ENCODE measurements at regions not wholly inside any gene's neighbourhood (a gene's known extent, or its start where the extent isn't known, plus 50 kb on each side); places are given as distances from the start of the nearest gene placed in this dataset.

DNA sequence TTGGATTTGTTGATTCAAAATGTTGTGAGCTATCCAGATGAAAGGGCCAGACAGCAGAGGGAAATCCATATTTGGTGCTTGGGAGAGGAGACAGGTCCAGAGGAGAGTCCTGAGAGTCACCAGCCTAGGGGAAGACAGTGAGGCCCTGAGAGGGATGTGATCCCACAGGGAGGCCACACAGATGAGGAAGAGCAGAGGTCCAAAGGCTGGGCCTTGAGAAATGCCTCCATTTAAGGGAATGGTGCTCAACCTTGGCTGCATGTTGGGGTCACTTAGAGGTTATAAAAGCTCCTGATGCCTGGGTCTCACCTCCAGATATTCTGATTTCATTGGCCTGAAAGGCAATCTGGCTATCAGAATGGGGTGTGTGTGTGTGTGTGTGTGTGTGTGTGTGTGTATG is 194.9 kb downstream of the UTP18 start:
- H3K27me3 Mint-ChIP-seq (ENCODE audit: insufficient read depth, low read depth, poor library complexity) = peaks cover 5% of the 10 kb centered on the region
- H3K27ac Mint-ChIP-seq = no peak overlapping the region
- H3K4me3 Mint-ChIP-seq = no peak overlapping the region

DNA sequence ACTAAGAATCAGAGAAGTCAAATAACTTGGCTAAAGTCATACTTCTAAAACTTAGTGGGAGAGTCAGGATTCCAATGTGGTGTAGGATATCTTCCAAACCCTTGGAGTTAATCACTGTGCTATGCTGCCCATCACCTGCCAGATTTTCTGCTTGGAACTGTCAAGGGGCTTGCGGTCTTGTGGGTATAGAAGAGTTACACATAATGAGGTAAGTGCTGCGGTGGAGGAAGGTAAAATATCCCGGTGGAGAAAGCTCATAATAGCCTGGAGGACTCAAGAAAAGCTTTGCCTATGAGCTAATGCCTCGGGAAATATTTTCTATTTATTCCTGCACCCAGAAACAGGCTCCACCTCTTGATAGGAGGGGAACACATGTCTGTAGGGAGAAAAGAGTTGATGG is 195.6 kb downstream of the UTP18 start:
- Histone ChIP-seq H3K27ac (ENCODE audit: low read depth) (no peak overlapping the region), H3K36me3 (ENCODE audit: insufficient read depth) (no peaks in the 10 kb centered on the region), H3K27me3 (ENCODE audit: insufficient read depth) (no peaks in the 10 kb centered on the region), H3K4me2 (no peak overlapping the region), H3F3A (replicated peaks; ENCODE audit: low read depth) (no peaks in the 10 kb centered on the region), H3K4me3 (no peak overlapping the region), H3K9me2 (ENCODE audit: insufficient read depth) (no peaks in the 10 kb centered on the region), H3K4me1 (ENCODE audit: insufficient read depth) (no peaks in the 10 kb centered on the region; the same call in 1 of the 2 replicates), H4K20me1 (replicated peaks; ENCODE audit: insufficient read depth) (no peaks in the 10 kb centered on the region), H3K79me2 (replicated peaks; ENCODE audit: insufficient read depth) (no peaks in the 10 kb centered on the region), H2AFZ (peak overlapping the region; percentile 12; the same call in 1 of the 2 replicates)
- Mint-ChIP-seq H3K27ac (no peak overlapping the region), H3K36me3 (ENCODE audit: low read depth) (no peaks in the 10 kb centered on the region), H3K4me1 (no peaks in the 10 kb centered on the region), H3K4me3 (no peak overlapping the region), H3K9me3 (no peaks in the 10 kb centered on the region), H3K27me3 (ENCODE audit: insufficient read depth, low read depth, poor library complexity) (peaks cover 5% of the 10 kb centered on the region)
- DNase-seq (ENCODE audit: low spot score) = no peak
- ATAC-seq = no peak
- no peak for TF ChIP-seq CREB1 (CRISPR knock-in tag; IDR thresholded peaks at IDR 0.05; ENCODE audit: low read depth)
- TF ChIP-seq, protein P1, sequence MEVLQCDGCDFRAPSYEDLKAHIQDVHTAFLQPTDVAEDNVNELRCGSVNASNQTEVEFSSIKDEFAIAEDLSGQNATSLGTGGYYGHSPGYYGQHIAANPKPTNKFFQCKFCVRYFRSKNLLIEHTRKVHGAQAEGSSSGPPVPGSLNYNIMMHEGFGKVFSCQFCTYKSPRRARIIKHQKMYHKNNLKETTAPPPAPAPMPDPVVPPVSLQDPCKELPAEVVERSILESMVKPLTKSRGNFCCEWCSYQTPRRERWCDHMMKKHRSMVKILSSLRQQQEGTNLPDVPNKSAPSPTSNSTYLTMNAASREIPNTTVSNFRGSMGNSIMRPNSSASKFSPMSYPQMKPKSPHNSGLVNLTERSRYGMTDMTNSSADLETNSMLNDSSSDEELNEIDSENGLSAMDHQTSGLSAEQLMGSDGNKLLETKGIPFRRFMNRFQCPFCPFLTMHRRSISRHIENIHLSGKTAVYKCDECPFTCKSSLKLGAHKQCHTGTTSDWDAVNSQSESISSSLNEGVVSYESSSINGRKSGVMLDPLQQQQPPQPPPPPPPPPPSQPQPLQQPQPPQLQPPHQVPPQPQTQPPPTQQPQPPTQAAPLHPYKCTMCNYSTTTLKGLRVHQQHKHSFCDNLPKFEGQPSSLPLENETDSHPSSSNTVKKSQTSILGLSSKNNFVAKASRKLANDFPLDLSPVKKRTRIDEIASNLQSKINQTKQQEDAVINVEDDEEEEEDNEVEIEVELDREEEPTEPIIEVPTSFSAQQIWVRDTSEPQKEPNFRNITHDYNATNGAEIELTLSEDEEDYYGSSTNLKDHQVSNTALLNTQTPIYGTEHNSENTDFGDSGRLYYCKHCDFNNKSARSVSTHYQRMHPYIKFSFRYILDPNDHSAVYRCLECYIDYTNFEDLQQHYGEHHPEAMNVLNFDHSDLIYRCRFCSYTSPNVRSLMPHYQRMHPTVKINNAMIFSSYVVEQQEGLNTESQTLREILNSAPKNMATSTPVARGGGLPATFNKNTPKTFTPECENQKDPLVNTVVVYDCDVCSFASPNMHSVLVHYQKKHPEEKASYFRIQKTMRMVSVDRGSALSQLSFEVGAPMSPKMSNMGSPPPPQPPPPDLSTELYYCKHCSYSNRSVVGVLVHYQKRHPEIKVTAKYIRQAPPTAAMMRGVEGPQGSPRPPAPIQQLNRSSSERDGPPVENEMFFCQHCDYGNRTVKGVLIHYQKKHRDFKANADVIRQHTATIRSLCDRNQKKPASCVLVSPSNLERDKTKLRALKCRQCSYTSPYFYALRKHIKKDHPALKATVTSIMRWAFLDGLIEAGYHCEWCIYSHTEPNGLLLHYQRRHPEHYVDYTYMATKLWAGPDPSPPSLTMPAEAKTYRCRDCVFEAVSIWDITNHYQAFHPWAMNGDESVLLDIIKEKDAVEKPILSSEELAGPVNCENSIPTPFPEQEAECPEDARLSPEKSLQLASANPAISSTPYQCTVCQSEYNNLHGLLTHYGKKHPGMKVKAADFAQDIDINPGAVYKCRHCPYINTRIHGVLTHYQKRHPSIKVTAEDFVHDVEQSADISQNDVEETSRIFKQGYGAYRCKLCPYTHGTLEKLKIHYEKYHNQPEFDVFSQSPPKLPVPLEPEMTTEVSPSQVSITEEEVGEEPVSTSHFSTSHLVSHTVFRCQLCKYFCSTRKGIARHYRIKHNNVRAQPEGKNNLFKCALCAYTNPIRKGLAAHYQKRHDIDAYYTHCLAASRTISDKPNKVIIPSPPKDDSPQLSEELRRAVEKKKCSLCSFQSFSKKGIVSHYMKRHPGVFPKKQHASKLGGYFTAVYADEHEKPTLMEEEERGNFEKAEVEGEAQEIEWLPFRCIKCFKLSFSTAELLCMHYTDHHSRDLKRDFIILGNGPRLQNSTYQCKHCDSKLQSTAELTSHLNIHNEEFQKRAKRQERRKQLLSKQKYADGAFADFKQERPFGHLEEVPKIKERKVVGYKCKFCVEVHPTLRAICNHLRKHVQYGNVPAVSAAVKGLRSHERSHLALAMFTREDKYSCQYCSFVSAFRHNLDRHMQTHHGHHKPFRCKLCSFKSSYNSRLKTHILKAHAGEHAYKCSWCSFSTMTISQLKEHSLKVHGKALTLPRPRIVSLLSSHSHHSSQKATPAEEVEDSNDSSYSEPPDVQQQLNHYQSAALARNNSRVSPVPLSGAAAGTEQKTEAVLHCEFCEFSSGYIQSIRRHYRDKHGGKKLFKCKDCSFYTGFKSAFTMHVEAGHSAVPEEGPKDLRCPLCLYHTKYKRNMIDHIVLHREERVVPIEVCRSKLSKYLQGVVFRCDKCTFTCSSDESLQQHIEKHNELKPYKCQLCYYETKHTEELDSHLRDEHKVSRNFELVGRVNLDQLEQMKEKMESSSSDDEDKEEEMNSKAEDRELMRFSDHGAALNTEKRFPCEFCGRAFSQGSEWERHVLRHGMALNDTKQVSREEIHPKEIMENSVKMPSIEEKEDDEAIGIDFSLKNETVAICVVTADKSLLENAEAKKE (CRISPR knock-in tag; IDR thresholded peaks at IDR 0.05) = no peak
- no peak for TF ChIP-seq EZH2 (IDR thresholded peaks at IDR 0.05; ENCODE audit: low read depth, unreplicated experiment)
- TF ChIP-seq, protein P2, sequence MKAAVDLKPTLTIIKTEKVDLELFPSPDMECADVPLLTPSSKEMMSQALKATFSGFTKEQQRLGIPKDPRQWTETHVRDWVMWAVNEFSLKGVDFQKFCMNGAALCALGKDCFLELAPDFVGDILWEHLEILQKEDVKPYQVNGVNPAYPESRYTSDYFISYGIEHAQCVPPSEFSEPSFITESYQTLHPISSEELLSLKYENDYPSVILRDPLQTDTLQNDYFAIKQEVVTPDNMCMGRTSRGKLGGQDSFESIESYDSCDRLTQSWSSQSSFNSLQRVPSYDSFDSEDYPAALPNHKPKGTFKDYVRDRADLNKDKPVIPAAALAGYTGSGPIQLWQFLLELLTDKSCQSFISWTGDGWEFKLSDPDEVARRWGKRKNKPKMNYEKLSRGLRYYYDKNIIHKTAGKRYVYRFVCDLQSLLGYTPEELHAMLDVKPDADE (IDR thresholded peaks at IDR 0.05) = no peak
- no peak for TF ChIP-seq ZNF114 (CRISPR knock-in tag; IDR thresholded peaks at IDR 0.05)
- no peak for TF ChIP-seq POLR2AphosphoS5 (IDR thresholded peaks at IDR 0.05; ENCODE audit: low read depth)
- no peak for TF ChIP-seq NANOG (IDR thresholded peaks at IDR 0.05; ENCODE audit: borderline replicate concordance)

More for the DNA sequence above, 194.9 kb downstream of the UTP18 start:
- H3F3A ChIP-seq (replicated peaks; ENCODE audit: low read depth) = no peaks in the 10 kb centered on the region
- no peaks in the 10 kb centered on the region for H3K9me2 ChIP-seq (ENCODE audit: insufficient read depth)
- H3K4me3 ChIP-seq = no peak overlapping the region
- DNase-seq (ENCODE audit: low spot score) (no peak), ATAC-seq (no peak)
- H3K79me2 ChIP-seq (replicated peaks; ENCODE audit: insufficient read depth) = no peaks in the 10 kb centered on the region
- H3K4me1 ChIP-seq (ENCODE audit: insufficient read depth) = no peaks in the 10 kb centered on the region; the same call in 1 of the 2 replicates
- no peak overlapping the region for H3K27ac ChIP-seq (ENCODE audit: low read depth)
- H3K36me3 Mint-ChIP-seq (ENCODE audit: low read depth) = no peaks in the 10 kb centered on the region
- no peak overlapping the region for H3K4me2 ChIP-seq
- H2AFZ ChIP-seq = 0 out of 2 replicates have a peak overlapping the region, but pooled peaks have one; percentile 43
- TF ChIP-seq, protein P3, sequence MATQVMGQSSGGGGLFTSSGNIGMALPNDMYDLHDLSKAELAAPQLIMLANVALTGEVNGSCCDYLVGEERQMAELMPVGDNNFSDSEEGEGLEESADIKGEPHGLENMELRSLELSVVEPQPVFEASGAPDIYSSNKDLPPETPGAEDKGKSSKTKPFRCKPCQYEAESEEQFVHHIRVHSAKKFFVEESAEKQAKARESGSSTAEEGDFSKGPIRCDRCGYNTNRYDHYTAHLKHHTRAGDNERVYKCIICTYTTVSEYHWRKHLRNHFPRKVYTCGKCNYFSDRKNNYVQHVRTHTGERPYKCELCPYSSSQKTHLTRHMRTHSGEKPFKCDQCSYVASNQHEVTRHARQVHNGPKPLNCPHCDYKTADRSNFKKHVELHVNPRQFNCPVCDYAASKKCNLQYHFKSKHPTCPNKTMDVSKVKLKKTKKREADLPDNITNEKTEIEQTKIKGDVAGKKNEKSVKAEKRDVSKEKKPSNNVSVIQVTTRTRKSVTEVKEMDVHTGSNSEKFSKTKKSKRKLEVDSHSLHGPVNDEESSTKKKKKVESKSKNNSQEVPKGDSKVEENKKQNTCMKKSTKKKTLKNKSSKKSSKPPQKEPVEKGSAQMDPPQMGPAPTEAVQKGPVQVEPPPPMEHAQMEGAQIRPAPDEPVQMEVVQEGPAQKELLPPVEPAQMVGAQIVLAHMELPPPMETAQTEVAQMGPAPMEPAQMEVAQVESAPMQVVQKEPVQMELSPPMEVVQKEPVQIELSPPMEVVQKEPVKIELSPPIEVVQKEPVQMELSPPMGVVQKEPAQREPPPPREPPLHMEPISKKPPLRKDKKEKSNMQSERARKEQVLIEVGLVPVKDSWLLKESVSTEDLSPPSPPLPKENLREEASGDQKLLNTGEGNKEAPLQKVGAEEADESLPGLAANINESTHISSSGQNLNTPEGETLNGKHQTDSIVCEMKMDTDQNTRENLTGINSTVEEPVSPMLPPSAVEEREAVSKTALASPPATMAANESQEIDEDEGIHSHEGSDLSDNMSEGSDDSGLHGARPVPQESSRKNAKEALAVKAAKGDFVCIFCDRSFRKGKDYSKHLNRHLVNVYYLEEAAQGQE (IDR thresholded peaks at IDR 0.05; ENCODE audit: unreplicated experiment) = no peak
- no peaks in the 10 kb centered on the region for H3K36me3 ChIP-seq (ENCODE audit: insufficient read depth)
- H4K20me1 ChIP-seq (replicated peaks; ENCODE audit: insufficient read depth) = no peaks in the 10 kb centered on the region
- H3K4me1 Mint-ChIP-seq = no peaks in the 10 kb centered on the region
- H3K27me3 ChIP-seq (ENCODE audit: insufficient read depth) = no peaks in the 10 kb centered on the region
- H3K9me3 Mint-ChIP-seq = no peaks in the 10 kb centered on the region
